ENCODE measurements at regions not wholly inside any gene's neighbourhood (a gene's known extent, or its start where the extent isn't known, plus 50 kb on each side); places are given as distances from the start of the nearest gene placed in this dataset.

GRCh38 chr5:30195036-30195435 is 998.5 kb upstream of the CDH6 start:
- Mint-ChIP-seq H3K27ac (peak overlapping the region; percentile 16; the same call in 1 of the 2 replicates), H3K4me3 (no peak overlapping the region), H3K27me3 (ENCODE audit: insufficient read depth, low read depth, poor library complexity) (no peaks in the 10 kb centered on the region), H3K36me3 (ENCODE audit: low read depth) (no peaks in the 10 kb centered on the region), H3K9me3 (no peaks in the 10 kb centered on the region), H3K4me1 (peaks cover 4% of the 10 kb centered on the region; the same call in 2 of the 3 replicates)
- no peak overlapping the region for H3K4me3 ChIP-seq
- H3K4me1 ChIP-seq (ENCODE audit: insufficient read depth), result peaks cover 6% of the 10 kb centered on the region; the same call in 1 of the 2 replicates
- H3K27me3 ChIP-seq (ENCODE audit: insufficient read depth), result no peaks in the 10 kb centered on the region
- H3F3A ChIP-seq (replicated peaks; ENCODE audit: low read depth), result no peaks in the 10 kb centered on the region
- no peak for DNase-seq (ENCODE audit: low spot score)
- no peaks in the 10 kb centered on the region for H3K79me2 ChIP-seq (replicated peaks; ENCODE audit: insufficient read depth)
- H4K20me1 ChIP-seq (replicated peaks; ENCODE audit: insufficient read depth), result no peaks in the 10 kb centered on the region
- ATAC-seq, result no peak
- TF ChIP-seq, protein P1, sequence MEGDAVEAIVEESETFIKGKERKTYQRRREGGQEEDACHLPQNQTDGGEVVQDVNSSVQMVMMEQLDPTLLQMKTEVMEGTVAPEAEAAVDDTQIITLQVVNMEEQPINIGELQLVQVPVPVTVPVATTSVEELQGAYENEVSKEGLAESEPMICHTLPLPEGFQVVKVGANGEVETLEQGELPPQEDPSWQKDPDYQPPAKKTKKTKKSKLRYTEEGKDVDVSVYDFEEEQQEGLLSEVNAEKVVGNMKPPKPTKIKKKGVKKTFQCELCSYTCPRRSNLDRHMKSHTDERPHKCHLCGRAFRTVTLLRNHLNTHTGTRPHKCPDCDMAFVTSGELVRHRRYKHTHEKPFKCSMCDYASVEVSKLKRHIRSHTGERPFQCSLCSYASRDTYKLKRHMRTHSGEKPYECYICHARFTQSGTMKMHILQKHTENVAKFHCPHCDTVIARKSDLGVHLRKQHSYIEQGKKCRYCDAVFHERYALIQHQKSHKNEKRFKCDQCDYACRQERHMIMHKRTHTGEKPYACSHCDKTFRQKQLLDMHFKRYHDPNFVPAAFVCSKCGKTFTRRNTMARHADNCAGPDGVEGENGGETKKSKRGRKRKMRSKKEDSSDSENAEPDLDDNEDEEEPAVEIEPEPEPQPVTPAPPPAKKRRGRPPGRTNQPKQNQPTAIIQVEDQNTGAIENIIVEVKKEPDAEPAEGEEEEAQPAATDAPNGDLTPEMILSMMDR (conservative IDR thresholded peaks at IDR 0.05; ENCODE audit: low read depth in 2 of 2), result no peak
- TF ChIP-seq EZH2 (IDR thresholded peaks at IDR 0.05; ENCODE audit: low read depth, unreplicated experiment), result no peak
- TF ChIP-seq, protein P2, sequence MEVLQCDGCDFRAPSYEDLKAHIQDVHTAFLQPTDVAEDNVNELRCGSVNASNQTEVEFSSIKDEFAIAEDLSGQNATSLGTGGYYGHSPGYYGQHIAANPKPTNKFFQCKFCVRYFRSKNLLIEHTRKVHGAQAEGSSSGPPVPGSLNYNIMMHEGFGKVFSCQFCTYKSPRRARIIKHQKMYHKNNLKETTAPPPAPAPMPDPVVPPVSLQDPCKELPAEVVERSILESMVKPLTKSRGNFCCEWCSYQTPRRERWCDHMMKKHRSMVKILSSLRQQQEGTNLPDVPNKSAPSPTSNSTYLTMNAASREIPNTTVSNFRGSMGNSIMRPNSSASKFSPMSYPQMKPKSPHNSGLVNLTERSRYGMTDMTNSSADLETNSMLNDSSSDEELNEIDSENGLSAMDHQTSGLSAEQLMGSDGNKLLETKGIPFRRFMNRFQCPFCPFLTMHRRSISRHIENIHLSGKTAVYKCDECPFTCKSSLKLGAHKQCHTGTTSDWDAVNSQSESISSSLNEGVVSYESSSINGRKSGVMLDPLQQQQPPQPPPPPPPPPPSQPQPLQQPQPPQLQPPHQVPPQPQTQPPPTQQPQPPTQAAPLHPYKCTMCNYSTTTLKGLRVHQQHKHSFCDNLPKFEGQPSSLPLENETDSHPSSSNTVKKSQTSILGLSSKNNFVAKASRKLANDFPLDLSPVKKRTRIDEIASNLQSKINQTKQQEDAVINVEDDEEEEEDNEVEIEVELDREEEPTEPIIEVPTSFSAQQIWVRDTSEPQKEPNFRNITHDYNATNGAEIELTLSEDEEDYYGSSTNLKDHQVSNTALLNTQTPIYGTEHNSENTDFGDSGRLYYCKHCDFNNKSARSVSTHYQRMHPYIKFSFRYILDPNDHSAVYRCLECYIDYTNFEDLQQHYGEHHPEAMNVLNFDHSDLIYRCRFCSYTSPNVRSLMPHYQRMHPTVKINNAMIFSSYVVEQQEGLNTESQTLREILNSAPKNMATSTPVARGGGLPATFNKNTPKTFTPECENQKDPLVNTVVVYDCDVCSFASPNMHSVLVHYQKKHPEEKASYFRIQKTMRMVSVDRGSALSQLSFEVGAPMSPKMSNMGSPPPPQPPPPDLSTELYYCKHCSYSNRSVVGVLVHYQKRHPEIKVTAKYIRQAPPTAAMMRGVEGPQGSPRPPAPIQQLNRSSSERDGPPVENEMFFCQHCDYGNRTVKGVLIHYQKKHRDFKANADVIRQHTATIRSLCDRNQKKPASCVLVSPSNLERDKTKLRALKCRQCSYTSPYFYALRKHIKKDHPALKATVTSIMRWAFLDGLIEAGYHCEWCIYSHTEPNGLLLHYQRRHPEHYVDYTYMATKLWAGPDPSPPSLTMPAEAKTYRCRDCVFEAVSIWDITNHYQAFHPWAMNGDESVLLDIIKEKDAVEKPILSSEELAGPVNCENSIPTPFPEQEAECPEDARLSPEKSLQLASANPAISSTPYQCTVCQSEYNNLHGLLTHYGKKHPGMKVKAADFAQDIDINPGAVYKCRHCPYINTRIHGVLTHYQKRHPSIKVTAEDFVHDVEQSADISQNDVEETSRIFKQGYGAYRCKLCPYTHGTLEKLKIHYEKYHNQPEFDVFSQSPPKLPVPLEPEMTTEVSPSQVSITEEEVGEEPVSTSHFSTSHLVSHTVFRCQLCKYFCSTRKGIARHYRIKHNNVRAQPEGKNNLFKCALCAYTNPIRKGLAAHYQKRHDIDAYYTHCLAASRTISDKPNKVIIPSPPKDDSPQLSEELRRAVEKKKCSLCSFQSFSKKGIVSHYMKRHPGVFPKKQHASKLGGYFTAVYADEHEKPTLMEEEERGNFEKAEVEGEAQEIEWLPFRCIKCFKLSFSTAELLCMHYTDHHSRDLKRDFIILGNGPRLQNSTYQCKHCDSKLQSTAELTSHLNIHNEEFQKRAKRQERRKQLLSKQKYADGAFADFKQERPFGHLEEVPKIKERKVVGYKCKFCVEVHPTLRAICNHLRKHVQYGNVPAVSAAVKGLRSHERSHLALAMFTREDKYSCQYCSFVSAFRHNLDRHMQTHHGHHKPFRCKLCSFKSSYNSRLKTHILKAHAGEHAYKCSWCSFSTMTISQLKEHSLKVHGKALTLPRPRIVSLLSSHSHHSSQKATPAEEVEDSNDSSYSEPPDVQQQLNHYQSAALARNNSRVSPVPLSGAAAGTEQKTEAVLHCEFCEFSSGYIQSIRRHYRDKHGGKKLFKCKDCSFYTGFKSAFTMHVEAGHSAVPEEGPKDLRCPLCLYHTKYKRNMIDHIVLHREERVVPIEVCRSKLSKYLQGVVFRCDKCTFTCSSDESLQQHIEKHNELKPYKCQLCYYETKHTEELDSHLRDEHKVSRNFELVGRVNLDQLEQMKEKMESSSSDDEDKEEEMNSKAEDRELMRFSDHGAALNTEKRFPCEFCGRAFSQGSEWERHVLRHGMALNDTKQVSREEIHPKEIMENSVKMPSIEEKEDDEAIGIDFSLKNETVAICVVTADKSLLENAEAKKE (CRISPR knock-in tag; IDR thresholded peaks at IDR 0.05), result no peak
- no peak for TF ChIP-seq ETS1 (IDR thresholded peaks at IDR 0.05)
- TF ChIP-seq STAT1 (IDR thresholded peaks at IDR 0.05; ENCODE audit: unreplicated experiment), result no peak
- no peak for TF ChIP-seq NANOG (IDR thresholded peaks at IDR 0.05; ENCODE audit: borderline replicate concordance)
- no peak overlapping the region for H3K27ac ChIP-seq (ENCODE audit: low read depth)
- no peaks in the 10 kb centered on the region for H3K36me3 ChIP-seq (ENCODE audit: insufficient read depth)
- H3K4me2 ChIP-seq, result no peak overlapping the region
- no peaks in the 10 kb centered on the region for H3K9me2 ChIP-seq (ENCODE audit: insufficient read depth)
- no peak overlapping the region for H2AFZ ChIP-seq

Data from GM23338 (cell line).